H1 (cell line): ENCODE measurements at regions not wholly inside any gene's neighbourhood (a gene's known extent, or its start where the extent isn't known, plus 50 kb on each side); places are given as distances from the start of the nearest gene placed in this dataset.

Experiments
- CTCF ChIA-PET: fragments of 300-600 bp; sonication (Branson Sonifier 250); formaldehyde crosslinking; loops from one replicate; lab custom pipeline; 2021; ENCODE audit not compliant: partially characterized antibody; lab: Charles Lee
- POLR2A ChIA-PET: fragments of 300-600 bp; sonication (Branson Sonifier 250); formaldehyde crosslinking; loops from one replicate; lab custom pipeline; 2021; ENCODE audit warnings: inconsistent platforms; ENCODE audit not compliant: partially characterized antibody; lab: Charles Lee
- DNase-seq, 2 experiments: peaks; one replicate each; pipeline versions ENCODE4 v3.0.0 to v3.0.0-alpha.2; 2010 to 2022; ENCODE audit warnings: low spot score in 2 of 2, low read depth in 1 of 2, mixed read lengths in 1 of 2
- FAIRE-seq: peaks from 2 replicates; lab custom pipeline; 2011; peaks lifted over from hg19 to GRCh38; lab: Jason Lieb, UNC
- H2AFZ ChIP-seq: 2 replicates; pipeline ENCODE4 v1.8.1; 2012; ENCODE audit warnings: low read length, inconsistent platforms
- H2AK5ac ChIP-seq: 2 replicates; pipeline ENCODE4 v1.6.1; 2013; ENCODE audit warnings: low read depth, low read length
- H2BK120ac ChIP-seq: replicated peaks from 2 replicates; pipeline ENCODE3; 2013; ENCODE audit warnings: low read depth, low read length, inconsistent platforms
- H2BK12ac ChIP-seq: 2 replicates; pipeline ENCODE4 v1.6.1; 2013; ENCODE audit warnings: low read depth, low read length
- H2BK15ac ChIP-seq: 2 replicates; pipeline ENCODE4 v1.6.1; 2013; ENCODE audit warnings: low read length
- H2BK20ac ChIP-seq: 2 replicates; pipeline ENCODE4 v1.6.1; 2013; ENCODE audit warnings: low read length
- H2BK5ac ChIP-seq: 2 replicates; pipeline ENCODE4 v1.6.1; 2013; ENCODE audit warnings: low read depth, low read length
- H3K14ac ChIP-seq: 2 replicates; pipeline ENCODE4 v1.6.1; 2013; ENCODE audit warnings: inconsistent platforms; ENCODE audit not compliant: insufficient read length
- H3K18ac ChIP-seq: 2 replicates; pipeline ENCODE4 v1.6.1; 2013; ENCODE audit warnings: low read length; ENCODE audit errors: extremely low read depth
- H3K23ac ChIP-seq: 2 replicates; pipeline ENCODE4 v1.6.1; 2013; ENCODE audit warnings: inconsistent platforms; ENCODE audit not compliant: insufficient read length
- H3K23me2 ChIP-seq: 2 replicates; pipeline ENCODE4 v1.6.1; 2013; ENCODE audit warnings: low read depth, low read length
- H3K27ac ChIP-seq: 2 replicates; pipeline ENCODE4 v1.6.1; 2011; ENCODE audit warnings: low read depth, low read length, inconsistent platforms
- H3K27me3 ChIP-seq, 4 experiments: replicated peaks in 1 of 4; 1 replicate in 1 of 4; 2 replicates in 3 of 4; pipeline versions ENCODE4 v1.6.1 to v1.8.1; 2011 to 2013; ENCODE audit warnings: low read length in 3 of 4, mild to moderate bottlenecking in 3 of 4, inconsistent platforms in 2 of 4, mixed read lengths in 2 of 4, moderate library complexity in 1 of 4; ENCODE audit not compliant: control insufficient read depth in 3 of 4, insufficient read depth in 3 of 4; ENCODE audit errors: extremely low read depth in 1 of 4
- H3K36me3 ChIP-seq, 4 experiments: 2 replicates each; pipeline versions ENCODE4 v1.6.1 to v1.8.1; 2011 to 2013; ENCODE audit warnings: mild to moderate bottlenecking in 4 of 4, low read length in 3 of 4, moderate library complexity in 2 of 4, control low read depth in 1 of 4, inconsistent platforms in 1 of 4; ENCODE audit not compliant: insufficient read depth in 4 of 4, control insufficient read depth in 2 of 4
- H3K4ac ChIP-seq: replicated peaks from 2 replicates; pipeline ENCODE3; 2013; ENCODE audit warnings: low read length, low read depth, mixed read lengths, inconsistent platforms; ENCODE audit not compliant: insufficient read length
- H3K4me1 ChIP-seq, 4 experiments: replicated peaks in 1 of 4; 1 replicate in 1 of 4; 2 replicates in 3 of 4; pipeline versions ENCODE4 v1.6.1 to v1.8.1; 2011 to 2013; ENCODE audit warnings: low read length in 3 of 4, inconsistent platforms in 2 of 4, mixed read lengths in 1 of 4; ENCODE audit not compliant: insufficient read depth in 4 of 4, control insufficient read depth in 3 of 4
- H3K4me2 ChIP-seq, 2 experiments: 2 replicates each; pipeline versions ENCODE4 v1.6.1 to v1.8.1; 2011 to 2013; ENCODE audit warnings: low read depth in 2 of 2, low read length in 2 of 2, control low read depth in 1 of 2, inconsistent platforms in 1 of 2, mild to moderate bottlenecking in 1 of 2; ENCODE audit not compliant: insufficient read depth in 1 of 2
- H3K4me3 ChIP-seq, 4 experiments: fragments of 200-600, 300-600 bp in 1 of 4; sonication (generic), shearing (Covaris generic), sonication (Bioruptor Twin) in 1 of 4; 2 replicates each; pipeline versions ENCODE4 v1.5.1 to v1.8.1; 2011 to 2016; ENCODE audit warnings: low read length in 4 of 4, low read depth in 3 of 4, control low read depth in 2 of 4, inconsistent platforms in 2 of 4, mild to moderate bottlenecking in 2 of 4, mixed read lengths in 1 of 4, moderate library complexity in 1 of 4; ENCODE audit not compliant: insufficient read depth in 2 of 4; ENCODE audit errors: extremely low read depth in 1 of 4
- H3K56ac ChIP-seq: replicated peaks from 2 replicates; pipeline ENCODE3; 2013; ENCODE audit warnings: low read depth, mild to moderate bottlenecking, mixed read lengths, low read length, inconsistent platforms; ENCODE audit not compliant: insufficient read length
- H3K79me1 ChIP-seq: 2 replicates; pipeline ENCODE4 v1.6.1; 2013; ENCODE audit warnings: low read depth, low read length, control low read depth
- H3K79me2 ChIP-seq, 2 experiments: 2 replicates each; pipeline versions ENCODE4 v1.6.1 to v1.8.1; 2012 to 2013; ENCODE audit warnings: low read length in 2 of 2, mild to moderate bottlenecking in 2 of 2, inconsistent platforms in 1 of 2; ENCODE audit not compliant: insufficient read depth in 2 of 2, control insufficient read depth in 1 of 2
- H3K9ac ChIP-seq, 4 experiments: replicated peaks in 1 of 4; 1 replicate in 1 of 4; 2 replicates in 3 of 4; pipeline versions ENCODE4 v1.6.1 to v1.8.1; 2011 to 2013; ENCODE audit warnings: low read depth in 3 of 4, low read length in 3 of 4, control low read depth in 2 of 4, mild to moderate bottlenecking in 2 of 4, moderate library complexity in 2 of 4, inconsistent platforms in 1 of 4; ENCODE audit errors: extremely low read depth in 1 of 4
- H3K9me3 ChIP-seq, 2 experiments: 2 replicates each; pipeline versions ENCODE4 v1.6.1 to v1.8.1; 2012 to 2013; ENCODE audit warnings: mild to moderate bottlenecking in 2 of 2, moderate library complexity in 2 of 2, control low read depth in 1 of 2, inconsistent platforms in 1 of 2, low read depth in 1 of 2, low read length in 1 of 2, mixed read lengths in 1 of 2; ENCODE audit not compliant: insufficient read depth in 2 of 2
- H4K20me1 ChIP-seq, 2 experiments: replicated peaks in 1 of 2; 2 replicates each; pipeline versions ENCODE3 to v1.8.1; 2011 to 2013; ENCODE audit warnings: inconsistent platforms in 2 of 2, low read length in 2 of 2, mild to moderate bottlenecking in 1 of 2; ENCODE audit not compliant: insufficient read depth in 2 of 2, control insufficient read depth in 1 of 2
- H4K5ac ChIP-seq: 2 replicates; pipeline ENCODE4 v1.6.1; 2013; ENCODE audit warnings: low read length, low read depth, mixed read lengths, inconsistent platforms; ENCODE audit not compliant: insufficient read length
- H4K8ac ChIP-seq: 2 replicates; pipeline ENCODE4 v1.8.0; 2013; ENCODE audit warnings: mild to moderate bottlenecking, moderate library complexity, low read length, inconsistent platforms; ENCODE audit not compliant: insufficient read depth; ENCODE audit errors: extremely low read depth
- H4K91ac ChIP-seq: replicated peaks from 2 replicates; pipeline ENCODE3; 2013; ENCODE audit warnings: low read length, mixed read lengths, inconsistent platforms; ENCODE audit not compliant: insufficient read length
- BRCA1 ChIP-seq: IDR thresholded peaks from 2 replicates; pipeline ENCODE4 v1.6.1; 2012; ENCODE audit warnings: low read depth, low read length, improper control_type of control experiment
- CBX8 ChIP-seq: fragments of 300-800, 300-1000 bp; sonication (generic); IDR thresholded peaks from 2 replicates; pipeline ENCODE4 v1.7.1; 2016; ENCODE audit warnings: low read depth, low read length, borderline replicate concordance
- CEBPB ChIP-seq: IDR thresholded peaks from 2 replicates; pipeline ENCODE4 v1.6.1; 2012; ENCODE audit warnings: low read depth, low read length
- CTBP2 ChIP-seq: IDR thresholded peaks from 2 replicates; pipeline ENCODE4 v1.7.0; 2011; ENCODE audit warnings: borderline replicate concordance, mild to moderate bottlenecking, moderate library complexity, mixed read lengths, low read length; ENCODE audit not compliant: insufficient read depth, insufficient read length
- CTCF ChIP-seq, 3 experiments: IDR thresholded peaks; 1 replicate in 2 of 3; 2 replicates in 1 of 3; pipeline versions ENCODE4 v1.5.1 to v1.6.1; 2011; ENCODE audit warnings: low read length in 3 of 3, mild to moderate bottlenecking in 3 of 3, inconsistent platforms in 2 of 3, low read depth in 1 of 3, moderate library complexity in 1 of 3; ENCODE audit not compliant: insufficient read depth in 1 of 3; ENCODE audit errors: control extremely low read depth in 1 of 3
- E2F6 ChIP-seq: IDR thresholded peaks from 2 replicates; pipeline ENCODE4 v1.6.1; 2012; ENCODE audit warnings: inconsistent platforms
- KDM1A ChIP-seq: fragments of 200-600, 300-600 bp; sonication (generic); IDR thresholded peaks from 2 replicates; pipeline ENCODE4 v1.7.1; 2016; ENCODE audit warnings: mild to moderate bottlenecking, low read length, borderline replicate concordance
- KDM5A ChIP-seq: fragments of 200-600 bp; IDR thresholded peaks from 2 replicates; pipeline ENCODE4 v1.7.1; 2012; ENCODE audit warnings: mild to moderate bottlenecking, low read length, inconsistent platforms, mixed read lengths
- MAFK ChIP-seq: IDR thresholded peaks from 2 replicates; pipeline ENCODE4 v1.6.1; 2012; ENCODE audit warnings: low read depth, mild to moderate bottlenecking, improper control_type of control experiment, low read length
- RBBP5 ChIP-seq: IDR thresholded peaks from 2 replicates; pipeline ENCODE4 v1.7.1; 2012; ENCODE audit warnings: low read depth, mild to moderate bottlenecking, inconsistent platforms, low read length, moderate library complexity, borderline replicate concordance
- SP1 ChIP-seq: IDR thresholded peaks from 2 replicates; pipeline ENCODE4 v1.6.1; 2011; ENCODE audit warnings: low read depth, low read length
- SP2 ChIP-seq: IDR thresholded peaks from 2 replicates; pipeline ENCODE4 v1.6.1; 2012; ENCODE audit warnings: mild to moderate bottlenecking, low read length, inconsistent platforms
- SUZ12 ChIP-seq: fragments of 200-600 bp; sonication (generic); IDR thresholded peaks from 2 replicates; pipeline ENCODE4 v1.6.1; 2012; ENCODE audit warnings: mild to moderate bottlenecking, inconsistent platforms, low read length, moderate library complexity, mixed read lengths
- WGBS, 2 experiments: shearing (Covaris generic) in 1 of 2; methylation state at CpG; one replicate each; pipeline versions ENCODE4 v1.1.6 to v1.1.7; 2013 to 2015; ENCODE audit warnings: low lambda C conversion rate in 2 of 2, mixed read lengths in 2 of 2, inconsistent platforms in 1 of 2, low coverage in 1 of 2, missing lambda C conversion rate in 1 of 2; ENCODE audit not compliant: insufficient replicate concordance in 2 of 2, insufficient coverage in 1 of 2, insufficient read length in 1 of 2; ENCODE audit errors: extremely low coverage in 1 of 2, missing lambda C conversion rate in 1 of 2; 5-methylcytosine and 5-hydroxymethylcytosine counted together

GRCh38 chr10:9285690-9286089, 1231.2 kb downstream of the GATA3 start:
- H3K79me1 ChIP-seq: no peaks in the 10 kb centered on the region
- no peak for FAIRE-seq
- H3K27ac ChIP-seq: no peak overlapping the region
- TF ChIP-seq BRCA1 (no peak), SP2 (no peak), RBBP5 (no peak), CTCF (IDR thresholded peaks at IDR 0.05; ENCODE audit: control extremely low read depth in 1 of 3, insufficient read depth in 1 of 3, low read depth in 1 of 3, low read length in 3 of 3) (no peak), SUZ12 (no peak), SP1 (no peak), MAFK (no peak), KDM5A (no peak), E2F6 (no peak), CBX8 (no peak), KDM1A (no peak), CTBP2 (no peak), CEBPB (no peak)

More at GRCh38 chr10:9285690-9286089, 1231.2 kb downstream of the GATA3 start:
- H3K36me3 ChIP-seq: no peaks in the 10 kb centered on the region
- H3K27me3 ChIP-seq: no peaks in the 10 kb centered on the region
- H3K9me3 ChIP-seq: no peaks in the 10 kb centered on the region
- no peak overlapping the region for H2BK20ac ChIP-seq
- no peak overlapping the region for H3K18ac ChIP-seq
- H3K56ac ChIP-seq: no peak overlapping the region
- ChIA-PET POLR2A (no interaction called here), CTCF (no interaction called here)
- no peak overlapping the region for H3K14ac ChIP-seq
- no peak overlapping the region for H4K8ac ChIP-seq
- no peak overlapping the region for H2BK5ac ChIP-seq
- no peak for DNase-seq
- no peak overlapping the region for H2BK15ac ChIP-seq
- H3K79me2 ChIP-seq: no peaks in the 10 kb centered on the region
- no peak overlapping the region for H3K9ac ChIP-seq
- H3K4ac ChIP-seq: no peak overlapping the region
- no peaks in the 10 kb centered on the region for H3K23me2 ChIP-seq
- H4K20me1 ChIP-seq: no peaks in the 10 kb centered on the region
- no peak overlapping the region for H3K23ac ChIP-seq
- no peak overlapping the region for H3K4me3 ChIP-seq
- H2AFZ ChIP-seq: no peak overlapping the region
- H4K91ac ChIP-seq: no peak overlapping the region
- no peak overlapping the region for H3K4me2 ChIP-seq
- H2BK120ac ChIP-seq: no peak overlapping the region
- no peak overlapping the region for H2AK5ac ChIP-seq
- no peak overlapping the region for H4K5ac ChIP-seq
- H2BK12ac ChIP-seq: no peak overlapping the region
- WGBS, 2 experiments: 89% methylated on average over 7 of the region's 7 CpGs; no CpG with 5 or more reads in 1 of the 2 experiments
- no peaks in the 10 kb centered on the region for H3K4me1 ChIP-seq
